Endothelial cell of umbilical vein (primary cell): ENCODE measurements at regions not wholly inside any gene's neighbourhood (a gene's known extent, or its start where the extent isn't known, plus 50 kb on each side); places are given as distances from the start of the nearest gene placed in this dataset.

Experiments used
- CTCF ChIP-seq, 2 donors: IDR thresholded peaks; 1 replicate in 1 of 2; 2 replicates in 1 of 2; pipeline ENCODE4 v1.5.1; 2011; ENCODE audit warnings: low read length in 2 of 2, mild to moderate bottlenecking in 2 of 2, moderate library complexity in 2 of 2, control low read depth in 1 of 2, inconsistent platforms in 1 of 2, low read depth in 1 of 2; ENCODE audit not compliant: insufficient read depth in 1 of 2; ENCODE audit errors: extremely low read depth in 1 of 2
- FOS ChIP-seq: IDR thresholded peaks from 2 replicates; pipeline ENCODE4 v1.6.1; 2011; ENCODE audit warnings: mild to moderate bottlenecking, low read length, moderate library complexity, borderline replicate concordance; ENCODE audit not compliant: insufficient read depth
- JUN ChIP-seq: IDR thresholded peaks from 2 replicates; pipeline ENCODE4 v1.6.1; 2011; ENCODE audit warnings: borderline replicate concordance, low read depth; ENCODE audit not compliant: insufficient read length, insufficient read depth
- POLR2A ChIP-seq: IDR thresholded peaks from 2 replicates; pipeline ENCODE4 v1.6.1; 2012; ENCODE audit warnings: low read depth, mild to moderate bottlenecking, control low read depth, low read length
- POLR2AphosphoS5 ChIP-seq: IDR thresholded peaks from 2 replicates; pipeline ENCODE4 v1.6.1; 2012; ENCODE audit warnings: low read depth, mild to moderate bottlenecking, control low read depth, low read length, moderate library complexity; ENCODE audit not compliant: insufficient read depth

GRCh38 chr20:60124776-60125381 is 166.7 kb downstream of the CDH26 start:
- no peak for TF ChIP-seq CTCF (IDR thresholded peaks at IDR 0.05; ENCODE audit: extremely low read depth in 1 of 2, insufficient read depth in 1 of 2, low read depth in 1 of 2, low read length in 2 of 2)
- no peak for TF ChIP-seq POLR2A
- TF ChIP-seq POLR2AphosphoS5: no peak
- no peak for TF ChIP-seq JUN
- no peak for TF ChIP-seq FOS
